ENCODE measurements at regions not wholly inside any gene's neighbourhood (a gene's known extent, or its start where the extent isn't known, plus 50 kb on each side); places are given as distances from the start of the nearest gene placed in this dataset.
"Not testable (repeated sequence)": the region's sequence is repeated elsewhere in the genome, so short reads cannot be mapped to it uniquely, and the experiment has no call there.

DNA sequence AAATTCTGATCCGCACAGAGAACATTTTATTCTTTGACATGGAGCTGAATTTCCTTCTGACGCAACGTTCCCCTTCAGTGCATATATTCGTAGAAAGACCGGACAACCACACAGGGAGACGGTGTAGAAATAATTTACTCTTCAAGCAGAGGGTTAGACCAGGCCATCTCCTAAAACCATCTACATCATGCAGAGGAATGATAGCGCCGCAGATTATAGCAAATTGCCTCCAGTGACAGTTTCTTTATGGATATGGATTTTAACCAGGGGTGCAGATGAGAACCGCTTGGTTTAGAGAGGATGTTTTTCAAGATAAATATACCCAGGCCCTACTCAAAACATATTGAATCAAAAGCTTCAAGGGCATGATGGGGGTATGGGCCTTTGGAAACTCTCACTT, 759.3 kb upstream of the AUTS2 start:
- Histone ChIP-seq H3K4me1 (peaks cover 5 to 9% of the 10 kb centered on the region in 2 donors), H3K27me3 (no peaks in the 10 kb centered on the region), H3K27ac (no peak overlapping the region), H3K36me3 (no peaks in the 10 kb centered on the region), H3K4me3 (replicated peaks in 1 of 3) (no peak overlapping the region), H3K9me3 (no peaks in the 10 kb centered on the region)
- DNase-seq, result no peak
- 94 to 96% methylated on average over 9 of the region's 9 CpGs for WGBS, 2 donors
- TF ChIP-seq, protein P1, sequence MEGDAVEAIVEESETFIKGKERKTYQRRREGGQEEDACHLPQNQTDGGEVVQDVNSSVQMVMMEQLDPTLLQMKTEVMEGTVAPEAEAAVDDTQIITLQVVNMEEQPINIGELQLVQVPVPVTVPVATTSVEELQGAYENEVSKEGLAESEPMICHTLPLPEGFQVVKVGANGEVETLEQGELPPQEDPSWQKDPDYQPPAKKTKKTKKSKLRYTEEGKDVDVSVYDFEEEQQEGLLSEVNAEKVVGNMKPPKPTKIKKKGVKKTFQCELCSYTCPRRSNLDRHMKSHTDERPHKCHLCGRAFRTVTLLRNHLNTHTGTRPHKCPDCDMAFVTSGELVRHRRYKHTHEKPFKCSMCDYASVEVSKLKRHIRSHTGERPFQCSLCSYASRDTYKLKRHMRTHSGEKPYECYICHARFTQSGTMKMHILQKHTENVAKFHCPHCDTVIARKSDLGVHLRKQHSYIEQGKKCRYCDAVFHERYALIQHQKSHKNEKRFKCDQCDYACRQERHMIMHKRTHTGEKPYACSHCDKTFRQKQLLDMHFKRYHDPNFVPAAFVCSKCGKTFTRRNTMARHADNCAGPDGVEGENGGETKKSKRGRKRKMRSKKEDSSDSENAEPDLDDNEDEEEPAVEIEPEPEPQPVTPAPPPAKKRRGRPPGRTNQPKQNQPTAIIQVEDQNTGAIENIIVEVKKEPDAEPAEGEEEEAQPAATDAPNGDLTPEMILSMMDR (IDR thresholded peaks at IDR 0.05), result no peak
- TF ChIP-seq POLR2A (IDR thresholded peaks at IDR 0.05), result no peak
- intact Hi-C loops (cut with DNase I), result no loop called here

DNA sequence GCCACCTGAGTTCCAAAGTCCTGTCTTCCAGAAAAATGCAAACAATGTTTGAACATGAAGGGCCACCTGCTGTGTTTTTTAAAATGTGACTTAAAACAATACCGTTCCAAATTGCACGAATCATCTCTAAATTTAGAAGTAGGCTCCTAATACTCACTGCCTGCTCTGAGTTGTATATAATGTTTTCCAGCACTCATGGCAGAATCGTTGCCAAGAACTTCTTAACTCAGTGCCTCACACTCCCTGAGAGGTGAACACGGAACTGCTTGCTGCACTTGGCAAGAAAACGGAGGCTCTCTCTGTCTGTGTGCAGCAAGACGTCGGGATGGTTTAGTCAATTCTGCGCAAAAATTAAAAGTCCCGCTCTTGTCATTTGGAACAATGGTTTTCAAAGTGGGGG, 757.3 kb upstream of the AUTS2 start:
- 25 to 30% methylated on average over 9 of the region's 9 CpGs for WGBS, 2 donors

DNA sequence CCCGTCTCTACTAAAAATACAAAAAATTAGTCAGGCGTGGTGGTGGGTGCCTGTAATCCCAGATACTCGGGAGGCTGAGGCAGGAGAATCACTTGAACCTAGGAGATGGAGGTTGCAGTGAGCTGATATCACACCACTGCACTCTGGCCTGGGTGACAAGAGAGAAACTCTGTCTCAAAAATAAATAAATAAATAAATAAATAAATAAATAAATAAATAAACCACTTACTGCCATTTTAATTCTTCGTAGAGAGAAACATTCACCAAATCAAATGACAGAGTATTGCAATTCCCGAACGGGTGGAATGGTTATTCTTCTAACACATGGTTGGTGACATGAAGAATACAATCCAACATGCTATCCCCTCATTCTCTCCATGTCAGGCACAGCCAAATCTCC, 754.3 kb upstream of the AUTS2 start:
- H3K27me3 ChIP-seq; H3K9me3 ChIP-seq; H3K27ac ChIP-seq; H3K4me1 ChIP-seq; intact Hi-C loops (cut with DNase I); H3K4me3 ChIP-seq (replicated peaks in 1 of 3); H3K36me3 ChIP-seq; DNase-seq: not testable (repeated sequence)
- 94 to 96% methylated on average over 6 of the region's 6 CpGs for WGBS, 2 donors

More for the DNA sequence above, 757.3 kb upstream of the AUTS2 start:
- intact Hi-C loops (cut with DNase I), result no loop called here
- Histone ChIP-seq H3K36me3 (no peaks in the 10 kb centered on the region), H3K4me1 (peaks cover 5 to 9% of the 10 kb centered on the region in 2 donors), H3K9me3 (no peaks in the 10 kb centered on the region), H3K4me3 (replicated peaks in 1 of 3) (no peak overlapping the region), H3K27ac (no peak overlapping the region), H3K27me3 (no peaks in the 10 kb centered on the region)
- peak; percentile 60 to 71 for DNase-seq
- TF ChIP-seq POLR2A (IDR thresholded peaks at IDR 0.05), result no peak
- TF ChIP-seq, protein P1 (IDR thresholded peaks at IDR 0.05), result no peak

DNA sequence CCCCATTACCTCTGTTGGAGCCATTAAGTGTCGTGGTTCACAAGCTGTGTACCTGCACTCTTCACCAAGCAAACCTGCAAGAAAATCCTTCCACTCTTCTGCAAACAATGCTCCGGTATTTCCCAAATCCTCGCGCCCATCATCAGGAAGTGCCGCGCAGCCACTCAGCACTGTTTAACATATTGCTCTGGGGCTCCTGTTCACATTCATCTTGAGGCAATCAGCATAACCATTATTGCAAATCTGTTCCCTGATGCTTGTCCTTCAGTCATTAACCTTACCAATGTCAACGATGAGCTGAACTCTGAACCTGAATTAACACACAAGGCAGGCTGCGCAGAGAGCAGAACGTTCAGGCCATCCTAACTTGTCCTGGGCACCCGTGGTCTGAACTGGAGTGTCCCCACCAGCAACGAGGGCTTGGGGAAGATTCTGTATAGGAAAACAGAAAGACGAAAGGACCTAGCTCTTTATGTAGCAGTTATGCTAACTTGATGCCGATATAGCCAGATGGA, 751.4 kb upstream of the AUTS2 start:
- intact Hi-C loops (cut with DNase I), result no loop called here
- Histone ChIP-seq H3K27me3 (no peaks in the 10 kb centered on the region), H3K4me3 (replicated peaks in 1 of 3) (no peak overlapping the region), H3K27ac (no peak overlapping the region), H3K4me1 (peaks cover 0 to under 1% of the 10 kb centered on the region in 2 donors), H3K36me3 (no peaks in the 10 kb centered on the region), H3K9me3 (no peaks in the 10 kb centered on the region)
- no peak for DNase-seq
- WGBS, 2 donors, result 84 to 88% methylated on average over 13 of the region's 13 CpGs
- TF ChIP-seq POLR2A (IDR thresholded peaks at IDR 0.05), result no peak
- TF ChIP-seq, protein P1 (IDR thresholded peaks at IDR 0.05), result no peak

DNA sequence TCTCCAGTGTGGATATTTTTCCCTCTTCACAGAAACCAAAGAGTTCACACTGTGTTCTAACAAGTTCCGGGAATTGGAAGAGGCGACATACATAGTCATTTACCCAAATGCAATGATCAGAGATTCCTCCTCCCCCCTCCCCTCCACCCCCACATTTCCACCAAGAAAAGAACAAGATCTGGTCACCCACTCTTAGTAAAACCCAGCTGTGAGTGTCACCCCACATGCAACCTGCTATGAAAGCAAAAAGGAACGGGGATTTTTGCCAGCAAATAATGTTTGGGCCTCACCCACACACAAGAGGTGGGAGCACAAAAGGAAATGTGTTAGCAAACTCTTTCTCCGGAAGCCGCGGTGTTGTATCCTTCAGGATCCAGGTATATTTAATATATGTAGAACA, 745.0 kb upstream of the AUTS2 start:
- Histone ChIP-seq H3K36me3 (no peaks in the 10 kb centered on the region), H3K27me3 (no peaks in the 10 kb centered on the region), H3K4me3 (replicated peaks in 1 of 3) (no peak overlapping the region), H3K27ac (no peak overlapping the region), H3K4me1 (no peaks in the 10 kb centered on the region), H3K9me3 (no peaks in the 10 kb centered on the region)
- no peak for DNase-seq
- intact Hi-C loops (cut with DNase I), result no loop called here
- no peak for TF ChIP-seq POLR2A (IDR thresholded peaks at IDR 0.05)
- TF ChIP-seq, protein P1 (IDR thresholded peaks at IDR 0.05), result no peak
- 84 to 91% methylated on average over 6 of the region's 6 CpGs for WGBS, 2 donors

DNA sequence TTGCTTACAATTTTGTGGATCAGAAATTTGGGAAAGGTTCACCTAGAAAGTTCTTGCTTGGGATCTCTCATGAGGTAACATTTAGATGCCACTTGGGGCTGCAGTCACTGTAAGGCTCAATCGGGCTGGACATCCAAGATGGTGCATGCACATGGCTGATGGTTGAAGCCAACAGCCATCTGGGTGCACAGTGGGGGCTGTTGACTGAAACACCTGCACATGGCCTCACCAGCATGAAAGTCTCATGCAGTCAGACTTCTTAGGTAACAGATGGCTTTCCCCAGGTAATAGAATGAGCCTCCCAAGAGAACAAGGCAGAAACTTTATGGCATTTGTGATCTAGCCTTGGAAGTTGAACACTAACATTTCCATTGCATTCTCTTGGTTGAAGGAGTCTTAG, 740.7 kb upstream of the AUTS2 start:
- TF ChIP-seq, protein P1 (IDR thresholded peaks at IDR 0.05), result no peak
- TF ChIP-seq POLR2A (IDR thresholded peaks at IDR 0.05), result no peak
- intact Hi-C loops (cut with DNase I), result no loop called here
- no peaks in the 10 kb centered on the region for H3K9me3 ChIP-seq
- DNase-seq, result no peak
- H3K36me3 ChIP-seq, result no peaks in the 10 kb centered on the region
- no peaks in the 10 kb centered on the region for H3K4me1 ChIP-seq
- no peak overlapping the region for H3K4me3 ChIP-seq (replicated peaks in 1 of 3)
- 78 to 95% methylated on average over 1 of the region's 1 CpG for WGBS, 2 donors
- H3K27me3 ChIP-seq, result no peaks in the 10 kb centered on the region
- no peak overlapping the region for H3K27ac ChIP-seq
